H1 (cell line): ENCODE measurements at regions not wholly inside any gene's neighbourhood (a gene's known extent, or its start where the extent isn't known, plus 50 kb on each side); places are given as distances from the start of the nearest gene placed in this dataset.

ENCODE experiments used
- CTCF ChIA-PET: fragments of 300-600 bp; sonication (Branson Sonifier 250); formaldehyde crosslinking; loops from one replicate; lab custom pipeline; 2021; ENCODE audit not compliant: partially characterized antibody; lab: Charles Lee
- POLR2A ChIA-PET: fragments of 300-600 bp; sonication (Branson Sonifier 250); formaldehyde crosslinking; loops from one replicate; lab custom pipeline; 2021; ENCODE audit warnings: inconsistent platforms; ENCODE audit not compliant: partially characterized antibody; lab: Charles Lee
- DNase-seq, 2 experiments: peaks; one replicate each; pipeline versions ENCODE4 v3.0.0 to v3.0.0-alpha.2; 2010 to 2022; ENCODE audit warnings: low spot score in 2 of 2, low read depth in 1 of 2, mixed read lengths in 1 of 2
- FAIRE-seq: peaks from 2 replicates; lab custom pipeline; 2011; peaks lifted over from hg19 to GRCh38; lab: Jason Lieb, UNC
- H2AFZ ChIP-seq: 2 replicates; pipeline ENCODE4 v1.8.1; 2012; ENCODE audit warnings: low read length, inconsistent platforms
- H2AK5ac ChIP-seq: 2 replicates; pipeline ENCODE4 v1.6.1; 2013; ENCODE audit warnings: low read depth, low read length
- H2BK120ac ChIP-seq: replicated peaks from 2 replicates; pipeline ENCODE3; 2013; ENCODE audit warnings: low read depth, low read length, inconsistent platforms
- H2BK12ac ChIP-seq: 2 replicates; pipeline ENCODE4 v1.6.1; 2013; ENCODE audit warnings: low read depth, low read length
- H2BK15ac ChIP-seq: 2 replicates; pipeline ENCODE4 v1.6.1; 2013; ENCODE audit warnings: low read length
- H2BK20ac ChIP-seq: 2 replicates; pipeline ENCODE4 v1.6.1; 2013; ENCODE audit warnings: low read length
- H2BK5ac ChIP-seq: 2 replicates; pipeline ENCODE4 v1.6.1; 2013; ENCODE audit warnings: low read depth, low read length
- H3K14ac ChIP-seq: 2 replicates; pipeline ENCODE4 v1.6.1; 2013; ENCODE audit warnings: inconsistent platforms; ENCODE audit not compliant: insufficient read length
- H3K18ac ChIP-seq: 2 replicates; pipeline ENCODE4 v1.6.1; 2013; ENCODE audit warnings: low read length; ENCODE audit errors: extremely low read depth
- H3K23ac ChIP-seq: 2 replicates; pipeline ENCODE4 v1.6.1; 2013; ENCODE audit warnings: inconsistent platforms; ENCODE audit not compliant: insufficient read length
- H3K23me2 ChIP-seq: 2 replicates; pipeline ENCODE4 v1.6.1; 2013; ENCODE audit warnings: low read depth, low read length
- H3K27ac ChIP-seq: 2 replicates; pipeline ENCODE4 v1.6.1; 2011; ENCODE audit warnings: low read depth, low read length, inconsistent platforms
- H3K27me3 ChIP-seq, 4 experiments: replicated peaks in 1 of 4; 1 replicate in 1 of 4; 2 replicates in 3 of 4; pipeline versions ENCODE4 v1.6.1 to v1.8.1; 2011 to 2013; ENCODE audit warnings: low read length in 3 of 4, mild to moderate bottlenecking in 3 of 4, inconsistent platforms in 2 of 4, mixed read lengths in 2 of 4, moderate library complexity in 1 of 4; ENCODE audit not compliant: control insufficient read depth in 3 of 4, insufficient read depth in 3 of 4; ENCODE audit errors: extremely low read depth in 1 of 4
- H3K36me3 ChIP-seq, 4 experiments: 2 replicates each; pipeline versions ENCODE4 v1.6.1 to v1.8.1; 2011 to 2013; ENCODE audit warnings: mild to moderate bottlenecking in 4 of 4, low read length in 3 of 4, moderate library complexity in 2 of 4, control low read depth in 1 of 4, inconsistent platforms in 1 of 4; ENCODE audit not compliant: insufficient read depth in 4 of 4, control insufficient read depth in 2 of 4
- H3K4ac ChIP-seq: replicated peaks from 2 replicates; pipeline ENCODE3; 2013; ENCODE audit warnings: low read length, low read depth, mixed read lengths, inconsistent platforms; ENCODE audit not compliant: insufficient read length
- H3K4me1 ChIP-seq, 4 experiments: replicated peaks in 1 of 4; 1 replicate in 1 of 4; 2 replicates in 3 of 4; pipeline versions ENCODE4 v1.6.1 to v1.8.1; 2011 to 2013; ENCODE audit warnings: low read length in 3 of 4, inconsistent platforms in 2 of 4, mixed read lengths in 1 of 4; ENCODE audit not compliant: insufficient read depth in 4 of 4, control insufficient read depth in 3 of 4
- H3K4me2 ChIP-seq, 2 experiments: 2 replicates each; pipeline versions ENCODE4 v1.6.1 to v1.8.1; 2011 to 2013; ENCODE audit warnings: low read depth in 2 of 2, low read length in 2 of 2, control low read depth in 1 of 2, inconsistent platforms in 1 of 2, mild to moderate bottlenecking in 1 of 2; ENCODE audit not compliant: insufficient read depth in 1 of 2
- H3K4me3 ChIP-seq, 4 experiments: fragments of 200-600, 300-600 bp in 1 of 4; sonication (generic), shearing (Covaris generic), sonication (Bioruptor Twin) in 1 of 4; 2 replicates each; pipeline versions ENCODE4 v1.5.1 to v1.8.1; 2011 to 2016; ENCODE audit warnings: low read length in 4 of 4, low read depth in 3 of 4, control low read depth in 2 of 4, inconsistent platforms in 2 of 4, mild to moderate bottlenecking in 2 of 4, mixed read lengths in 1 of 4, moderate library complexity in 1 of 4; ENCODE audit not compliant: insufficient read depth in 2 of 4; ENCODE audit errors: extremely low read depth in 1 of 4
- H3K56ac ChIP-seq: replicated peaks from 2 replicates; pipeline ENCODE3; 2013; ENCODE audit warnings: low read depth, mild to moderate bottlenecking, mixed read lengths, low read length, inconsistent platforms; ENCODE audit not compliant: insufficient read length
- H3K79me1 ChIP-seq: 2 replicates; pipeline ENCODE4 v1.6.1; 2013; ENCODE audit warnings: low read depth, low read length, control low read depth
- H3K79me2 ChIP-seq, 2 experiments: 2 replicates each; pipeline versions ENCODE4 v1.6.1 to v1.8.1; 2012 to 2013; ENCODE audit warnings: low read length in 2 of 2, mild to moderate bottlenecking in 2 of 2, inconsistent platforms in 1 of 2; ENCODE audit not compliant: insufficient read depth in 2 of 2, control insufficient read depth in 1 of 2
- H3K9ac ChIP-seq, 4 experiments: replicated peaks in 1 of 4; 1 replicate in 1 of 4; 2 replicates in 3 of 4; pipeline versions ENCODE4 v1.6.1 to v1.8.1; 2011 to 2013; ENCODE audit warnings: low read depth in 3 of 4, low read length in 3 of 4, control low read depth in 2 of 4, mild to moderate bottlenecking in 2 of 4, moderate library complexity in 2 of 4, inconsistent platforms in 1 of 4; ENCODE audit errors: extremely low read depth in 1 of 4
- H3K9me3 ChIP-seq, 2 experiments: 2 replicates each; pipeline versions ENCODE4 v1.6.1 to v1.8.1; 2012 to 2013; ENCODE audit warnings: mild to moderate bottlenecking in 2 of 2, moderate library complexity in 2 of 2, control low read depth in 1 of 2, inconsistent platforms in 1 of 2, low read depth in 1 of 2, low read length in 1 of 2, mixed read lengths in 1 of 2; ENCODE audit not compliant: insufficient read depth in 2 of 2
- H4K20me1 ChIP-seq, 2 experiments: replicated peaks in 1 of 2; 2 replicates each; pipeline versions ENCODE3 to v1.8.1; 2011 to 2013; ENCODE audit warnings: inconsistent platforms in 2 of 2, low read length in 2 of 2, mild to moderate bottlenecking in 1 of 2; ENCODE audit not compliant: insufficient read depth in 2 of 2, control insufficient read depth in 1 of 2
- H4K5ac ChIP-seq: 2 replicates; pipeline ENCODE4 v1.6.1; 2013; ENCODE audit warnings: low read length, low read depth, mixed read lengths, inconsistent platforms; ENCODE audit not compliant: insufficient read length
- H4K8ac ChIP-seq: 2 replicates; pipeline ENCODE4 v1.8.0; 2013; ENCODE audit warnings: mild to moderate bottlenecking, moderate library complexity, low read length, inconsistent platforms; ENCODE audit not compliant: insufficient read depth; ENCODE audit errors: extremely low read depth
- H4K91ac ChIP-seq: replicated peaks from 2 replicates; pipeline ENCODE3; 2013; ENCODE audit warnings: low read length, mixed read lengths, inconsistent platforms; ENCODE audit not compliant: insufficient read length
- BRCA1 ChIP-seq: IDR thresholded peaks from 2 replicates; pipeline ENCODE4 v1.6.1; 2012; ENCODE audit warnings: low read depth, low read length, improper control_type of control experiment
- MAFK ChIP-seq: IDR thresholded peaks from 2 replicates; pipeline ENCODE4 v1.6.1; 2012; ENCODE audit warnings: low read depth, mild to moderate bottlenecking, improper control_type of control experiment, low read length

DNA sequence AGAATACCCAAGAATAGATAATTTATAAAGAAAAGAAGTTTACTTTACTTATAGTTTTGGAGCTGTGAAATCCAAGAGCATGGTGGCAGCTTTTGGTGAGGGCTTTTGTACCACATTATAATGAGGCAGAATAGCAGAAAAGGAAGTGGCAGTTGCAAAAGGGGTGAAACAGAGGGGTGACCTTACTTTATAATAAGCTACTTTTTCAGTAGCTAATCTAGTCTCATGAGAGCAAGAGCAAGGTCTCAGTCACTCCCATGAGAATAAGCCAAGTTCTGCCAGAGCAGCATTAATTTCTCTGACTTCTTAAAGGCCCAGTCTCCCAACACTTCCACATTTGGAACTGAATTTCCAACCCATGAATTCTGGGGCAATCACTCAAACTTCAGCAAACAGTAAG lies 502.0 kb downstream of the GBA3 start:
- H4K5ac ChIP-seq, result no peak overlapping the region
- H3K4ac ChIP-seq, result no peak overlapping the region
- H4K8ac ChIP-seq, result no peak overlapping the region
- H3K36me3 ChIP-seq, result no peaks in the 10 kb centered on the region
- no peaks in the 10 kb centered on the region for H3K23me2 ChIP-seq
- DNase-seq (no peak), FAIRE-seq (no peak)
- no peak overlapping the region for H2AFZ ChIP-seq
- no peak overlapping the region for H2BK120ac ChIP-seq
- no peaks in the 10 kb centered on the region for H3K79me1 ChIP-seq
- H3K9me3 ChIP-seq, result no peaks in the 10 kb centered on the region; a peak in 1 of 4 replicates
- no peak overlapping the region for H2BK20ac ChIP-seq
- H3K4me2 ChIP-seq, result no peak overlapping the region
- H3K27ac ChIP-seq, result no peak overlapping the region
- no peak overlapping the region for H4K91ac ChIP-seq
- no peaks in the 10 kb centered on the region for H4K20me1 ChIP-seq
- TF ChIP-seq MAFK (no peak), BRCA1 (no peak)
- TF ChIP-seq, all 59 proteins: peak for 0
- H3K23ac ChIP-seq, result no peak overlapping the region
- no peak overlapping the region for H2AK5ac ChIP-seq
- no peaks in the 10 kb centered on the region for H3K27me3 ChIP-seq
- no peak overlapping the region for H3K18ac ChIP-seq
- H3K14ac ChIP-seq, result no peak overlapping the region
- no peak overlapping the region for H3K4me3 ChIP-seq
- H2BK5ac ChIP-seq, result no peak overlapping the region
- no peak overlapping the region for H2BK12ac ChIP-seq
- H3K4me1 ChIP-seq, result peaks cover 0 to 5% (median 2%) of the 10 kb centered on the region in 4 experiments; a peak in 2 of 7 replicates
- POLR2A ChIA-PET, result no interaction called here
- no peak overlapping the region for H3K56ac ChIP-seq
- H3K9ac ChIP-seq, result no peak overlapping the region
- H2BK15ac ChIP-seq, result no peak overlapping the region
- H3K79me2 ChIP-seq, result no peaks in the 10 kb centered on the region
- CTCF ChIA-PET, result interaction anchor here (0.9 kb wide), 1 partner anchor 59 kb away, joined by 3 read pairs; no protein-coding TSS in a partner anchor
